HuH-7 (cell line): ENCODE measurements at regions not wholly inside any gene's neighbourhood (a gene's known extent, or its start where the extent isn't known, plus 50 kb on each side); places are given as distances from the start of the nearest gene placed in this dataset.
"Not testable (repeated sequence)": the region's sequence is repeated elsewhere in the genome, so short reads cannot be mapped to it uniquely, and the experiment has no call there.

Experiments
- DNase-seq: peaks from one replicate; pipeline ENCODE4 v3.0.0; 2011; ENCODE audit warnings: low spot score

- no peak for DNase-seq
Observed at GRCh38 chr10:83986800-83987199, 152.5 kb upstream of the GHITM start.

- no peak for DNase-seq
Observed at GRCh38 chr10:83987216-83987615, 152.1 kb upstream of the GHITM start.

GRCh38 chr10:83988435-83988834 is 150.9 kb upstream of the GHITM start:
- no peak for DNase-seq

GRCh38 chr10:83990126-83990525 is 149.2 kb upstream of the GHITM start:
- no peak for DNase-seq

GRCh38 chr10:83991986-83992753 is 147.1 kb upstream of the GHITM start:
- DNase-seq = peak; percentile 29

- DNase-seq = no peak
Observed at GRCh38 chr10:83994325-83994724, 145.0 kb upstream of the GHITM start.

GRCh38 chr10:83995738-83996331 is 143.5 kb upstream of the GHITM start:
- DNase-seq = no peak

- DNase-seq = no peak
Observed at GRCh38 chr10:84004221-84004620, 135.1 kb upstream of the GHITM start.

- DNase-seq = no peak
Observed at GRCh38 chr10:84005403-84005802, 133.9 kb upstream of the GHITM start.

GRCh38 chr10:84007482-84007881 is 131.8 kb upstream of the GHITM start:
- DNase-seq = no peak

- DNase-seq = peak; percentile 30
Observed at GRCh38 chr10:84008878-84009277, 130.4 kb upstream of the GHITM start.

GRCh38 chr10:84012431-84012830 is 126.9 kb upstream of the GHITM start:
- no peak for DNase-seq

- no peak for DNase-seq
Observed at GRCh38 chr10:84012831-84013458, 126.4 kb upstream of the GHITM start.

- no peak for DNase-seq
Observed at GRCh38 chr10:84015877-84016595, 123.3 kb upstream of the GHITM start.

GRCh38 chr10:84018826-84019225 is 120.5 kb upstream of the GHITM start:
- no peak for DNase-seq

- DNase-seq = not testable (repeated sequence)
Observed at GRCh38 chr10:84019854-84020458, 119.4 kb upstream of the GHITM start.

- peak; percentile 5 for DNase-seq
Observed at GRCh38 chr10:84026821-84027257, 112.5 kb upstream of the GHITM start.

GRCh38 chr10:84029840-84030239 is 109.5 kb upstream of the GHITM start:
- DNase-seq = no peak

- no peak for DNase-seq
Observed at GRCh38 chr10:84038035-84038434, 101.3 kb upstream of the GHITM start.

- no peak for DNase-seq
Observed at GRCh38 chr10:84039957-84040356, 99.4 kb upstream of the GHITM start.

GRCh38 chr10:84047258-84048010 is 91.9 kb upstream of the GHITM start:
- no peak for DNase-seq

- no peak for DNase-seq
Observed at GRCh38 chr10:84049645-84050011, 89.7 kb upstream of the GHITM start.
